ENCODE measurements at regions not wholly inside any gene's neighbourhood (a gene's known extent, or its start where the extent isn't known, plus 50 kb on each side); places are given as distances from the start of the nearest gene placed in this dataset.

DNA sequence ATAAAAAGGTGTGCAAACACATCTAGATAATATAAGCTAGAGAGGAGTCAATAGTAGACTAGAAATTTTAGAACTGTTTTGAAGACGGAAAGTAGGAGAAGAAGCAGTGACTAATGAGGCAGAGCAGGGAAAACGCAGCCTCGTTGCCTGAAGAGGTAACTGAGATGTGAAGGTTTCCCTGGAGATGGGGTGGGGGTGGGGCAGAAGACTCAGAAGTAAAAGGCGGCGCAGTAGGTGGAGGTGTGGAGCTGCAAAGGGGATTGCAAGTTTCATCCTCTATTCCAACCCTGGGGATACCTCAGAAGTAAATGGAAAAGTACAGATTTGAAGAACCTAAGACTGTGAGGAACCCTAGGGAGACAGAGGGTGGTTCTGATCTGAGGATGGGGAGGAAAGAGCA lies 109.5 kb downstream of the TMPRSS5 start:
- ChIA-PET CTCF (no interaction called here), POLR2A (no interaction called here)
- Histone ChIP-seq H2AFZ (ENCODE audit: low read depth, low read length) (no peak overlapping the region), H3K36me3 (ENCODE audit: control insufficient read depth in 2 of 2, extremely low read depth in 1 of 2, insufficient read depth in 2 of 2, low read length in 2 of 2) (no peaks in the 10 kb centered on the region), H3K9me3 (replicated peaks; ENCODE audit: control insufficient read depth, insufficient read depth, low read length) (no peaks in the 10 kb centered on the region), H4K20me1 (replicated peaks; ENCODE audit: control insufficient read depth, extremely low read depth, insufficient read depth, low read length) (no peaks in the 10 kb centered on the region), H3K79me2 (ENCODE audit: control insufficient read depth, insufficient read depth, low read length) (no peaks in the 10 kb centered on the region), H3K27ac (ENCODE audit: insufficient read depth, low read depth, low read length) (no peak overlapping the region), H3K9me1 (replicated peaks; ENCODE audit: control insufficient read depth, extremely low read depth, insufficient read depth, low read length) (no peaks in the 10 kb centered on the region), H3K9ac (replicated peaks; ENCODE audit: extremely low read depth, insufficient read depth, low read length) (no peak overlapping the region), H3K27me3 (ENCODE audit: control insufficient read depth in 2 of 2, insufficient read depth in 2 of 2, low read length in 2 of 2) (no peaks in the 10 kb centered on the region), H3K4me2 (ENCODE audit: insufficient read depth, low read length) (no peak overlapping the region), H3K4me1 (ENCODE audit: control insufficient read depth, extremely low read depth, insufficient read depth, low read length) (no peaks in the 10 kb centered on the region), H3K4me3 (replicated peaks in 1 of 3; ENCODE audit: insufficient read depth in 1 of 3, low read depth in 1 of 3, low read length in 3 of 3) (no peak overlapping the region)
- dilution Hi-C loops (cut with MboI; ENCODE audit: extremely low pct_ligation_motif_present, low sequenced_read_pairs): no loop called here
- DNase-seq (ENCODE audit: low read depth, low spot score): no peak
- intact Hi-C loops (cut with micrococcal nuclease): no loop called here
- TF ChIP-seq, protein P1, sequence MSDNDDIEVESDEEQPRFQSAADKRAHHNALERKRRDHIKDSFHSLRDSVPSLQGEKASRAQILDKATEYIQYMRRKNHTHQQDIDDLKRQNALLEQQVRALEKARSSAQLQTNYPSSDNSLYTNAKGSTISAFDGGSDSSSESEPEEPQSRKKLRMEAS (IDR thresholded peaks at IDR 0.05; ENCODE audit: insufficient read depth, insufficient read length): no peak
- TF ChIP-seq POLR2AphosphoS5 (IDR thresholded peaks at IDR 0.05; ENCODE audit: insufficient read depth, low read depth, low read length): no peak
- no peak for TF ChIP-seq FOS (IDR thresholded peaks at IDR 0.05; ENCODE audit: borderline replicate concordance, insufficient read depth, low read length)
- TF ChIP-seq EZH2 (IDR thresholded peaks at IDR 0.05; ENCODE audit: borderline replicate concordance, low read depth, low read length, severe bottlenecking): no peak
- TF ChIP-seq GATA2 (IDR thresholded peaks at IDR 0.05; ENCODE audit: insufficient read depth, insufficient read length, low read depth, low read length): no peak
- no peak for TF ChIP-seq JUN (IDR thresholded peaks at IDR 0.05; ENCODE audit: borderline replicate concordance, insufficient read depth, insufficient read length, low read depth)
- TF ChIP-seq, protein P2, sequence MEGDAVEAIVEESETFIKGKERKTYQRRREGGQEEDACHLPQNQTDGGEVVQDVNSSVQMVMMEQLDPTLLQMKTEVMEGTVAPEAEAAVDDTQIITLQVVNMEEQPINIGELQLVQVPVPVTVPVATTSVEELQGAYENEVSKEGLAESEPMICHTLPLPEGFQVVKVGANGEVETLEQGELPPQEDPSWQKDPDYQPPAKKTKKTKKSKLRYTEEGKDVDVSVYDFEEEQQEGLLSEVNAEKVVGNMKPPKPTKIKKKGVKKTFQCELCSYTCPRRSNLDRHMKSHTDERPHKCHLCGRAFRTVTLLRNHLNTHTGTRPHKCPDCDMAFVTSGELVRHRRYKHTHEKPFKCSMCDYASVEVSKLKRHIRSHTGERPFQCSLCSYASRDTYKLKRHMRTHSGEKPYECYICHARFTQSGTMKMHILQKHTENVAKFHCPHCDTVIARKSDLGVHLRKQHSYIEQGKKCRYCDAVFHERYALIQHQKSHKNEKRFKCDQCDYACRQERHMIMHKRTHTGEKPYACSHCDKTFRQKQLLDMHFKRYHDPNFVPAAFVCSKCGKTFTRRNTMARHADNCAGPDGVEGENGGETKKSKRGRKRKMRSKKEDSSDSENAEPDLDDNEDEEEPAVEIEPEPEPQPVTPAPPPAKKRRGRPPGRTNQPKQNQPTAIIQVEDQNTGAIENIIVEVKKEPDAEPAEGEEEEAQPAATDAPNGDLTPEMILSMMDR (IDR thresholded peaks at IDR 0.05; ENCODE audit: extremely low read depth in 1 of 2, insufficient read depth in 1 of 2, low read depth in 1 of 2, low read length in 2 of 2): no peak
- TF ChIP-seq MYC (IDR thresholded peaks at IDR 0.05; ENCODE audit: low read depth, low read length): no peak
- no TSS peak for BruUV-seq (replicated peaks)
- FAIRE-seq: no peak

Measured in endothelial cell of umbilical vein (primary cell).